ENCODE measurements at regions not wholly inside any gene's neighbourhood (a gene's known extent, or its start where the extent isn't known, plus 50 kb on each side); places are given as distances from the start of the nearest gene placed in this dataset.

DNA sequence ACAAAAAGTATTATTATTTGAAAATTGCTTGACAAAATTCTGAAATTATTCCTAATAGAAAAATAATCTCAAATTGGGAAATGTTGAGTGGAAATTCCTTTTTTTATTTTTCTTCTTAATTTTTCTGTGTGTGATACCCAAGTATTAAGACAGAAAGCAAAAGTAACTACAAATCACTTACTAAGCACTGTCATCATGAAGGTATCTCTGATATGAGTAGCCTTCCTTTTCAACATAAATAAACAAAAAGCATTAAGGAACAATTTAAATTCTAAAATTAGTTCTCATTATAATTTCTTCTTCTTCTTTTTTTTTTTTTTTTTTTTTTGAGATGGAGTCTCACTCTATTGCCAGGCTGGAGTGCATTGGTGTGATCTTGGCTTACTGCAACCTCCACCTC lies 174.2 kb upstream of the RBMS1 start:
- no peak for ATAC-seq
- TF ChIP-seq, protein P1, sequence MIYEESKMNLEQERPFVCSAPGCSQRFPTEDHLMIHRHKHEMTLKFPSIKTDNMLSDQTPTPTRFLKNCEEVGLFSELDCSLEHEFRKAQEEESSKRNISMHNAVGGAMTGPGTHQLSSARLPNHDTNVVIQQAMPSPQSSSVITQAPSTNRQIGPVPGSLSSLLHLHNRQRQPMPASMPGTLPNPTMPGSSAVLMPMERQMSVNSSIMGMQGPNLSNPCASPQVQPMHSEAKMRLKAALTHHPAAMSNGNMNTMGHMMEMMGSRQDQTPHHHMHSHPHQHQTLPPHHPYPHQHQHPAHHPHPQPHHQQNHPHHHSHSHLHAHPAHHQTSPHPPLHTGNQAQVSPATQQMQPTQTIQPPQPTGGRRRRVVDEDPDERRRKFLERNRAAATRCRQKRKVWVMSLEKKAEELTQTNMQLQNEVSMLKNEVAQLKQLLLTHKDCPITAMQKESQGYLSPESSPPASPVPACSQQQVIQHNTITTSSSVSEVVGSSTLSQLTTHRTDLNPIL (CRISPR knock-in tag; IDR thresholded peaks at IDR 0.05; ENCODE audit: low read depth) = no peak
- TF ChIP-seq TCF4 (CRISPR knock-in tag; IDR thresholded peaks at IDR 0.05; ENCODE audit: borderline replicate concordance) (no peak), ZNF70 (CRISPR knock-in tag; IDR thresholded peaks at IDR 0.05) (no peak), ZC3H10 (CRISPR knock-in tag; IDR thresholded peaks at IDR 0.05) (no peak), TOX (CRISPR knock-in tag; IDR thresholded peaks at IDR 0.05; ENCODE audit: borderline replicate concordance) (no peak), ISL1 (CRISPR knock-in tag; IDR thresholded peaks at IDR 0.05) (no peak), RARB (CRISPR knock-in tag; IDR thresholded peaks at IDR 0.05) (no peak), ESRRG (CRISPR knock-in tag; IDR thresholded peaks at IDR 0.05) (no peak), ZFP30 (CRISPR knock-in tag; IDR thresholded peaks at IDR 0.05) (no peak), ZFP3 (CRISPR knock-in tag; IDR thresholded peaks at IDR 0.05) (no peak), OSR1 (CRISPR knock-in tag; IDR thresholded peaks at IDR 0.05) (no peak)
- TF ChIP-seq, protein P2, sequence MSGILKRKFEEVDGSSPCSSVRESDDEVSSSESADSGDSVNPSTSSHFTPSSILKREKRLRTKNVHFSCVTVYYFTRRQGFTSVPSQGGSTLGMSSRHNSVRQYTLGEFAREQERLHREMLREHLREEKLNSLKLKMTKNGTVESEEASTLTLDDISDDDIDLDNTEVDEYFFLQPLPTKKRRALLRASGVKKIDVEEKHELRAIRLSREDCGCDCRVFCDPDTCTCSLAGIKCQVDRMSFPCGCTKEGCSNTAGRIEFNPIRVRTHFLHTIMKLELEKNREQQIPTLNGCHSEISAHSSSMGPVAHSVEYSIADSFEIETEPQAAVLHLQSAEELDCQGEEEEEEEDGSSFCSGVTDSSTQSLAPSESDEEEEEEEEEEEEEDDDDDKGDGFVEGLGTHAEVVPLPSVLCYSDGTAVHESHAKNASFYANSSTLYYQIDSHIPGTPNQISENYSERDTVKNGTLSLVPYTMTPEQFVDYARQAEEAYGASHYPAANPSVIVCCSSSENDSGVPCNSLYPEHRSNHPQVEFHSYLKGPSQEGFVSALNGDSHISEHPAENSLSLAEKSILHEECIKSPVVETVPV (CRISPR knock-in tag; IDR thresholded peaks at IDR 0.05) = no peak
- TF ChIP-seq, protein P3, sequence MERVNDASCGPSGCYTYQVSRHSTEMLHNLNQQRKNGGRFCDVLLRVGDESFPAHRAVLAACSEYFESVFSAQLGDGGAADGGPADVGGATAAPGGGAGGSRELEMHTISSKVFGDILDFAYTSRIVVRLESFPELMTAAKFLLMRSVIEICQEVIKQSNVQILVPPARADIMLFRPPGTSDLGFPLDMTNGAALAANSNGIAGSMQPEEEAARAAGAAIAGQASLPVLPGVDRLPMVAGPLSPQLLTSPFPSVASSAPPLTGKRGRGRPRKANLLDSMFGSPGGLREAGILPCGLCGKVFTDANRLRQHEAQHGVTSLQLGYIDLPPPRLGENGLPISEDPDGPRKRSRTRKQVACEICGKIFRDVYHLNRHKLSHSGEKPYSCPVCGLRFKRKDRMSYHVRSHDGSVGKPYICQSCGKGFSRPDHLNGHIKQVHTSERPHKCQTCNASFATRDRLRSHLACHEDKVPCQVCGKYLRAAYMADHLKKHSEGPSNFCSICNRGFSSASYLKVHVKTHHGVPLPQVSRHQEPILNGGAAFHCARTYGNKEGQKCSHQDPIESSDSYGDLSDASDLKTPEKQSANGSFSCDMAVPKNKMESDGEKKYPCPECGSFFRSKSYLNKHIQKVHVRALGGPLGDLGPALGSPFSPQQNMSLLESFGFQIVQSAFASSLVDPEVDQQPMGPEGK (CRISPR knock-in tag; IDR thresholded peaks at IDR 0.05; ENCODE audit: borderline replicate concordance) = no peak
- TF ChIP-seq, protein P4, sequence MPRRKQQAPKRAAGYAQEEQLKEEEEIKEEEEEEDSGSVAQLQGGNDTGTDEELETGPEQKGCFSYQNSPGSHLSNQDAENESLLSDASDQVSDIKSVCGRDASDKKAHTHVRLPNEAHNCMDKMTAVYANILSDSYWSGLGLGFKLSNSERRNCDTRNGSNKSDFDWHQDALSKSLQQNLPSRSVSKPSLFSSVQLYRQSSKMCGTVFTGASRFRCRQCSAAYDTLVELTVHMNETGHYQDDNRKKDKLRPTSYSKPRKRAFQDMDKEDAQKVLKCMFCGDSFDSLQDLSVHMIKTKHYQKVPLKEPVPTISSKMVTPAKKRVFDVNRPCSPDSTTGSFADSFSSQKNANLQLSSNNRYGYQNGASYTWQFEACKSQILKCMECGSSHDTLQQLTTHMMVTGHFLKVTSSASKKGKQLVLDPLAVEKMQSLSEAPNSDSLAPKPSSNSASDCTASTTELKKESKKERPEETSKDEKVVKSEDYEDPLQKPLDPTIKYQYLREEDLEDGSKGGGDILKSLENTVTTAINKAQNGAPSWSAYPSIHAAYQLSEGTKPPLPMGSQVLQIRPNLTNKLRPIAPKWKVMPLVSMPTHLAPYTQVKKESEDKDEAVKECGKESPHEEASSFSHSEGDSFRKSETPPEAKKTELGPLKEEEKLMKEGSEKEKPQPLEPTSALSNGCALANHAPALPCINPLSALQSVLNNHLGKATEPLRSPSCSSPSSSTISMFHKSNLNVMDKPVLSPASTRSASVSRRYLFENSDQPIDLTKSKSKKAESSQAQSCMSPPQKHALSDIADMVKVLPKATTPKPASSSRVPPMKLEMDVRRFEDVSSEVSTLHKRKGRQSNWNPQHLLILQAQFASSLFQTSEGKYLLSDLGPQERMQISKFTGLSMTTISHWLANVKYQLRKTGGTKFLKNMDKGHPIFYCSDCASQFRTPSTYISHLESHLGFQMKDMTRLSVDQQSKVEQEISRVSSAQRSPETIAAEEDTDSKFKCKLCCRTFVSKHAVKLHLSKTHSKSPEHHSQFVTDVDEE (CRISPR knock-in tag; IDR thresholded peaks at IDR 0.05) = no peak

DNA sequence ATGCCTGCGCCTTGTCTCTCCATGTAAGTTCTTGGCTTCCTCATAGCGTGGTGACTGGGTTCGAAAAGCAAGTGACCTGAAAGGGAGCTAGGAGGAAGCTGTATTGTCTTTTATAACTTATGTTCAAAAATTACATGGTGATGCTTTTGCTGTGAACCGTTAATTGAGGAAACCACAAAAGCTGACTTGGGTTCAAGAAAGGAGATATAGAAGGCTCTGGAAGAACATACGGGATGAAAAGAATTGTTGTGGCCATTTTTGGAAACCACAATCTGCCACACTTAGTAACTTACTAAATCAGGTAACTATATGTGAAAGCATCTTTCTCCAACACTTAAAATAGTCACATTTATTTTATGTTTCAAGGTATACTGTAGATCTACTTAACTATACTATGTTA lies 177.0 kb upstream of the RBMS1 start:
- ATAC-seq = no peak
- TF ChIP-seq, protein P3 (CRISPR knock-in tag; IDR thresholded peaks at IDR 0.05; ENCODE audit: borderline replicate concordance) = no peak
- TF ChIP-seq ZNF565 (CRISPR knock-in tag; conservative IDR thresholded peaks at IDR 0.05; ENCODE audit: low read depth) (no peak), TCF4 (CRISPR knock-in tag; IDR thresholded peaks at IDR 0.05; ENCODE audit: borderline replicate concordance) (no peak), PPARA (CRISPR knock-in tag; IDR thresholded peaks at IDR 0.05; ENCODE audit: borderline replicate concordance) (no peak), ZFP3 (CRISPR knock-in tag; IDR thresholded peaks at IDR 0.05) (no peak)

DNA sequence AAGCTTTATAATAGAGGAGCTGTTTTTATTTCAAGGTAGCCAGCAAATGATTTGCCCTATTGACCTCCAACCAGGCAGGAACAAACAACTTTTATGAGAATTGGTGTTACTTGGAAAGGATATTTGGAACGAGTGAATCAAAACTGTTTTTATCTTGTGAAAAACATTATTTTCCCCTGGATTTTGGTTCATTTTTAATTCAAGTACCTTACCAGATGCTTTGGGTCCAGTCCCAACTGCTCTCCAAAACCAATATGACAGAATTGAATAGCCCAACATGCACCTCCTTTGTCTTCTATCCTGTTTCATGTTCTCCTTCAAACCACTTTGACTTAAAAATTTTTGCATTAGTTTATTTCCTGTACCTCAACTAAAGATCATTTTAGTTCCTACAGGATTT lies 178.6 kb upstream of the RBMS1 start:
- TF ChIP-seq ZNF8 (CRISPR knock-in tag; IDR thresholded peaks at IDR 0.05) (no peak), TOX (CRISPR knock-in tag; IDR thresholded peaks at IDR 0.05; ENCODE audit: borderline replicate concordance) (no peak), ZFP30 (CRISPR knock-in tag; IDR thresholded peaks at IDR 0.05) (no peak)
- TF ChIP-seq, protein P5, sequence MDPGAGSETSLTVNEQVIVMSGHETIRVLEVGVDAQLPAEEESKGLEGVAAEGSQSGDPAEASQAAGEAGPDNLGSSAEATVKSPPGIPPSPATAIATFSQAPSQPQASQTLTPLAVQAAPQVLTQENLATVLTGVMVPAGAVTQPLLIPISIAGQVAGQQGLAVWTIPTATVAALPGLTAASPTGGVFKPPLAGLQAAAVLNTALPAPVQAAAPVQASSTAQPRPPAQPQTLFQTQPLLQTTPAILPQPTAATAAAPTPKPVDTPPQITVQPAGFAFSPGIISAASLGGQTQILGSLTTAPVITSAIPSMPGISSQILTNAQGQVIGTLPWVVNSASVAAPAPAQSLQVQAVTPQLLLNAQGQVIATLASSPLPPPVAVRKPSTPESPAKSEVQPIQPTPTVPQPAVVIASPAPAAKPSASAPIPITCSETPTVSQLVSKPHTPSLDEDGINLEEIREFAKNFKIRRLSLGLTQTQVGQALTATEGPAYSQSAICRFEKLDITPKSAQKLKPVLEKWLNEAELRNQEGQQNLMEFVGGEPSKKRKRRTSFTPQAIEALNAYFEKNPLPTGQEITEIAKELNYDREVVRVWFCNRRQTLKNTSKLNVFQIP (CRISPR knock-in tag; IDR thresholded peaks at IDR 0.05; ENCODE audit: borderline replicate concordance, low read depth) = no peak

More for the DNA sequence above, 178.6 kb upstream of the RBMS1 start:
- ATAC-seq = no peak

Measured in SK-N-SH treated with all-trans-retinoic acid at 6 μM for 48 hours (cell line).